T1000 (cell line): ENCODE measurements at regions not wholly inside any gene's neighbourhood (a gene's known extent, or its start where the extent isn't known, plus 50 kb on each side); places are given as distances from the start of the nearest gene placed in this dataset.
A peak's percentile ranks its signal among the peaks of the same experiment; 100 is the strongest.

Experiments used
- DNase-seq: peaks from one replicate; lab custom pipeline; 2025; ENCODE audit warnings: mixed read lengths; lab: John Stamatoyannopoulos, UW

DNA sequence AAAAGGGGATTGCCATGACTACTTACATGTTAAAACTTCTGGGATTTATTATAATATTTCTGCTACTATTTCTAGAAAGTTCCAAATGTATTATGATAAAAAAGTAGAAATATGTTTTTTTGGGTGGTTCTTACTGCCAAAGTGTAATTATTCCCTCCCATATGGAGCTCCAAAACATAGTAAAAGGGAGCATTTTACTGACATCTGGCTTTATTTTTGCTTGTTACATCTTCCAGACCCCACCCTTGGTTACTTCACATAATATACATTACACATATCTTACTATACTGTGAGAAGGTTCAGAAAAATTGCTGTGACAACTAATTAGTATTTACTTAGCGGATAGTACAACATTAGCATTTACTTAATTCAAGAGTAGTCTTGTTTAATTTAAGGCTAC, 205.1 kb upstream of the TLL1 start:
- no peak for DNase-seq

GRCh38 chr4:165668694-165669093, 204.3 kb upstream of the TLL1 start:
- DNase-seq = no peak

DNA sequence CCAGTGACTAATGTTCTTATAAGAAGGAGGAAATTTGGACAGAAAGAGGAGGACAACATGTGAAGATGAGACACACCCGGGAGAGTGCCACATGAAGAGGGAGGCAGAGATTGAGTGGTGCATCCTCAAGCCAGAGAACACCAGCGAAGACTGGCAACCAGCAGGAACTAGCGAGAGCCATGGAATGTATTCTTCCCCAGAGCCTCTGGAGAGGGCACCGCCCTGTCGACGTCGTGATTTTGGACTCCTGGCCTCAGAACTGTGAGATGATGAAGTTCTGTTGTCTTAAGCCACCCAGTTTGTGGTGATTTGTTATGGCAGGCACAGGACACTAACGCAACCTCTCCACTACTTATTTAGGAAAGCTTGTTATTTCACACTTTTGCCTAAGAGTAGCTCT, 196.0 kb upstream of the TLL1 start:
- no peak for DNase-seq

DNA sequence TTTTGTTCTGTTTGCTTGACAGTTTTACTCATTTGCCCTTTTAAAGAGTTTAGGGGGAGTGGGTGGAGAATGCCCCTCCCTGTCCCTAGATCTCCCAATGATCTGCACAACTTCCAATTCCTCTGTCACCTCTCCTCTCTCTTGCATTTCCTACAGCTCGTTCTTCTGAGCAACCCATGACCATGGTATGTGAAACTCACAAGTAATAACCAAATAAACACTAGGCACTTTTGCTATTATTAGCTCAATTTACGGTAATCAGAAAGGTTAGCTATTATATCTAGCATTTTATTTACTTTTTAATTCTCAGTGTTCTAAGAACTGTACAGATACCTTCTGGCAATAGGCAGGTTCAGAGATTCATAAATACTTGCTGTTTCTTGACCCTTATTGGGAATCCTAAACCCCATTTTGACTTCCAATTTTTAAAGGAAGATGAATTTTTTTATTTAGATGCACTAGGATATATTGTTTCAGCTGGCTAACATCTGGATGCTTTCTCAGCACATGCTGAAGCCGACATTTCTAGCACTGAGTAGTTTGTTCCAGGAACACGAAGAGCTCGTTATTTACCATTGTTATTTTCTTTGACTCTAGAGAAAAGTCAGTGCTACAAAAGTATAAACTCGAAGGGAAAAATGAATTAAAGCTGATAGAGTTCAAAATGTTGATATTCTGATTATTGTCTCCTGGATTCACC, 194.7 kb upstream of the TLL1 start:
- no peak for DNase-seq

- no peak for DNase-seq
These were observed 194.1 kb upstream of the TLL1 start for GRCh38 chr4:165678936-165679325.

GRCh38 chr4:165680821-165681220, 192.2 kb upstream of the TLL1 start:
- DNase-seq = no peak

DNA sequence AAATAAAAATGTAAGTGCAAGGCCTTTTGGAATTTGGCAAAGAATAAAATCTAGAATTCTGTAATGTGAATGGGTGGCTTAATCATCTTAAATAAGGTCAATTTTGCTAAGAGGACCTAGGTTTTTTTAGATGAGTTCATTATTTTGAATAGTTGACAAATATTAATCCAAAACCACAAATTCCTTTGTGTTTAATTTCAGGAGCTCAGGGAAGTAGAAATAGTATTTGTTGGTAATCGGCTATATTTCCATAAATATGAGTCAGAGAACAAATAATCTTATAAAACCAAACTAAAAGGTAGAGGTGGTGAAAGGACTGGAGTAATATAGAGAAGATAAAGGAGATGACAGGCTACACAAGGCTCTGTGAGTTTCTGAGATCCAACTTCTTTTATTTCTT, 190.4 kb upstream of the TLL1 start:
- DNase-seq = no peak

DNA sequence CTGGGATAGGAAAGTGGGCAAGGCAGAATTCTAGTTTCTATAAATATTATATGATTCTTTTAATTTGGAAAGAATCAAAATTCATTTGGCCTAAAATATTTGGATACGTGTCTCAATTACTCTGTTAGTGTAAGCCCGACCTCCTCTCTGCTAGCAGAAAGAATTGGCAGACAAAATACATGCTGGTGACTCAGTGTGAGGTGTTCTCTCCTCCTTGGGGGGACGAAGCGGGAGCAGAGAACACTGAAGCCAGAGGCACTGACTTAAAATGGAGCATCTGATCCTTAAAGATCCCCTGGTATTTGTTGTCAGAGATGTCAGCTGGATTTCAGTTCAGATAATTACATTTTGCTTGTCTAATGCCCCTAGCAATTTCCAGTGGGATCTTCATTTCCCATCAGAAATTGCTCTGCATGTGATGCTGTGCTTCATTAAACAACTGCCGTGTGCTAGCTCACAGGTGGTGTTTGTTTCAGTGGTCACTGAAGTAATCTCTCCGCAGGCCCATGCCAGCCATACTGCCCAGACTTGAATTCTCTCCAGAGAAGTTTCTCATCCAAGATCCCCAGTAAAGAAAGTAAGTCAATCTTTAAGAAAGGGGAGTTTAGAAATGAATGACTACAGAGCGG, 188.7 kb upstream of the TLL1 start:
- DNase-seq = peak; percentile 11

- DNase-seq = no peak
These were observed 186.3 kb upstream of the TLL1 start for GRCh38 chr4:165686756-165687155.

DNA sequence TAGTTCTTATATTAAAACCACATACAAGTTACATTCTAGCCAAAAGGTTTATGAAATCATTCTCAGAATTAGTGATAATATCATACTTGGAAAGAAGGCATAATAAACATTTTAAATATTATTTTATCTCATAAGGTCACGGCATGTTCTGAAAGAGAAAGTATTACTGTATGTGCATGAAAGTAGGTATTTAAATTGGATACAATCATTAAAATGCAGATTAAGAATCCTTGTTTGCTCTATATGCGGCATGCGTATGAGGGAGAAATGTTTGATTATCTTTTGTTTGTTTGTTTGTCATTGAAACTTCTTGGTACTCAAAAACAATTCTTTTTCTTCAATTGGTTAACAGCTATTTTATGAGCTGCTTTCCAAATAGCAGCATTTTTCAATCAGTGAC, 183.9 kb upstream of the TLL1 start:
- DNase-seq = no peak

DNA sequence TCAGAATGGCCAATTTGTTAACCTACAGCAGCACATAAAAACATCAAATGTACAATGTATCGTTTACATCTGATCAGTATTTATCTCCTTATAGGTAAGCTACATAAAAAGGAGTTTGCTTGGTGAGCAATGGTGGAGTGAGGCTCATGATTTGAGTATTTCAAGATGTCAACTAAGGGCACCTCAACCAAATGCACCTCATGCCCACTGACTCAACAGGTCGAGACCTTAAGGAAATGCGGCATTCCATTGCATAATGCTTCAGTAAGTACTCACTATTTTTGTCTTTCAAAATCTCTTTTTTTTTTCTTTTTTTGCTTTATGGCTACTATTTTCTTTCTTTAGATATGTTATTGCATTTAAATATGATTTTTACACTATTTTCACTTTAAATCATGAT, 181.0 kb upstream of the TLL1 start:
- DNase-seq = no peak

GRCh38 chr4:165698272-165698671, 174.8 kb upstream of the TLL1 start:
- no peak for DNase-seq

- no peak for DNase-seq
These were observed 174.0 kb upstream of the TLL1 start for GRCh38 chr4:165699055-165699454.

DNA sequence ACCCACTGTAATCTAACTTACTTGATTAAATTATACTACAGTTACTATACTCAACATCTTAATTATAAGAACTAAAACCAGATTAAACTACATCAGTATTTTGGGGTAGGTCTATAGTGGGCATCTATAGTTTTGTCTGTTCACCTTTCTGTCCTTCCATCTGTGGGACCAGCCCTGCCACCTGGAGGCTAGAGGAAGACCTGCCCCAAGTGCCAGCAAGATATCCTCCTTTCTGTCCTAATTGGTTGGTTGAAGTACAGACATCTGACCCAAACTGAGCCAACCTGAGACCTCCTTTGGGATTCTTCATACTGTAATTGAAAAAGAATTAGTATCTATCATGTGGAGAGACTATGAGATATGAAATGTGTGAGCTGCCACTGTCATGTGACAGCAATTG, 172.2 kb upstream of the TLL1 start:
- DNase-seq = no peak

- DNase-seq = no peak
These were observed 165.9 kb upstream of the TLL1 start for GRCh38 chr4:165707128-165707527.

DNA sequence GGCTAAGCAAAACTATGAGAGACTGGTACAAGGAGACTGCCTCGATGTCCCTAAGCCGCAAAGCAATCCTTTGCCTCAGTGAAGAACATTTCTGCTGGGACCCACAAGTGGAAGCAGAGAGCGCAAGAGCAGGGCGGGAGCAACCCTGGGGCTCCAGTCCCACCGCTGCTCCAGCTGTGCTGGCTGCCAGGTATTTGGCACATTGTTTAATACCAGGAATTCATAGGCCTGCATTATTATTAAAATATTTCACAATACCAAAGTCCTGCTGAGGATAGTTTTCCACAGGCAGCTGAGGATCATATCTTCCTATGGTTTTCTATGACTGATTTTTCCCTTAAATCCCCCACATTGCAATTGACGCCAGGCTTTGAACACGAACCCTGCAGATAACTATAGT, 163.5 kb upstream of the TLL1 start:
- DNase-seq = no peak

DNA sequence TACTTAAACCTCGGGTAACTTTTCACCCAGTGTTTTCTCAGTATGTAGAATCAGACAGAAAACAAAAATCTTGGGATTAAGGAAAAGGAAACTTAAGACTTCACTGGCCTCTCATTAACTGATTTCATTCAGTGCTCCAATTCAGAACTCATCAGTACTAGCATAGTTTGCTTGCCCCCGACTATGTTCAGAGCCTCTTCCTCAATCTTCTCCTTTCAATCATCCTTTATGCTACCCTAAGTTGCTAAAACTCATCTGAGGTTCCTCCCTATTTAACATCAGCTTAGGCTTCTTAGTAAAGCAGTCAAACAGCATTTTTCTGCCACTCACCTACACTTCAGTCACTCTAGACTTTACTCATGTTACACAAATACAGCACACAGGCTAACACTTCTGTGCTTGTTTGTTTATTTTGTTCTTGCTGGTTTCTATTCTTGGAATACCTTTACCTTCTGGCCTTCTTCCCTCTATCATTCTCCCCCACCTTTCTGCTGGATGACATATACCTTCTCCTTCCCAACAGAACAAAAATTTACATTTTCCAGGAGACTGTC, 163.0 kb upstream of the TLL1 start:
- DNase-seq = no peak

DNA sequence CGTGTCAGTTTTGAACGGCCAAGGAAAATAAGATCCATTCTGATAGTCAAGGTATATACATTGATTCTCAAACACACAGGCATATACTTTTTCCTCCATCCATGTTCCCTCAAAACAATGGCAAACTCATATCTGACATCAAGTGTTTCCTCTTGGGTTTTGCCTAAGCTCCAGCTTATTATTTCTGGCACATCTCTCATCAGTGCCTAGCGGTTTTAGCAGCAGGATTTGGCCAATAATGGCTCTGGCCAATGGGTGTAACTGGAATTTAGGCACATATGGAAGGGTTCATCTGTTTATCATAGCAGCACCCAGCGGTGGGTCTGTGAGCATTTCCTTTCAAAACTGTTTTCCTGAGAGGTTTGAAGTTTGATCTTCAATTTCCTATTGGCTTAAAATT, 161.6 kb upstream of the TLL1 start:
- DNase-seq = no peak

DNA sequence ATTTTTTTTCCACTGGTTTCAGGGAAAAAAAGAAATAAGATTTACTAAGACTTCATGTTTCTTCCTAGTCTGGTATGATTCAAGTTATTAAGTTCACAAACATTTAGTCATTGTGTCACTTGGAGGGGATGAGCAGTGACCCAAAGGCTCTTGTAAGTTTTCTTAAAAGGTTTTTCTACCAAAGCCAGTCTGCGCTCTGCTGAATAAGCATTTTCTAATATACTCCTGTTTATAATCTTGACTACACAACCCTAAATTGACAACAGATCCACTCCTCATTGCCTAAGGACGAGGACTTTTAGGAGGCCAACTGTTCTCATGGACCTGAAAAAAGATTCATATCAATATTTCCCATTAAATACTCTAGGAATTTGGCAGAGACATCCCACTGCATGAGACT, 161.1 kb upstream of the TLL1 start:
- DNase-seq = no peak

DNA sequence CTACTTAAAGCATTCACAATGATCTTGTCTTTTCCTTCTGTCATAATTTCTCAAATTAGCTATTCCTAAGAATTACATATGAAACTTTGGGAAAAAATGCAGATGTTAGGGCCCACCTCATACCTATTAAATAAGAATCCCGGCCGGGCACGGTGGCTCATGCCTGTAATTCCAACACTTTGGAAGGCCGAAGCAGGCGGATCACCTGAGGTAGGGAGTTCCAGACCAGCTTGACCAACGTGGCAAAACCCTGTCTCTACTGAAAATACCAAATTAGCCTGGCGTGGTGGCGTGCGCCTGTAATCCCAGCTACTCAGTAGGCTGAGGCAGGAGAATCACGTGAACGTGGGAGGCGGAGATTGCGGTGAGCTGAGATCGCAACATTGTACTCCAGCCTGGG, 158.4 kb upstream of the TLL1 start:
- DNase-seq = no peak

DNA sequence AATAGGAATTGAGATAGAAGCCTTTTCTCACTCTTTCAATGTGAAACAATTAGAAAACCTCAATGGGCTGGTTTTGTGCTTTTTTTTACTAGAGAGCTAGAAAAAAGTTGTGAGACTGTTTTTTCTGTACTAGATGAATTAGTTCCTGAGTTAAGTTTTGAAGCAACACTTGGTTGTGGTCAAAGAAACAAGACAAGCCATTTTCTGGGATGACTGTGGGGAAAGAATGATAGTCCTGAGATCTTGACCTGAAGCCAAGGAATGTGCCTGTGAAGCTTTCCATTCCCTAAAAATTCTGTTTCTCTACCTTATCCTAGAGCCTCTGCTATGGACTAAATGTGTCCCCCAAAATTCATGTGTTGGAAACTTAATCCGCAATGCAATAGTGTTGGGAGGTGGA, 157.8 kb upstream of the TLL1 start:
- no peak for DNase-seq

DNA sequence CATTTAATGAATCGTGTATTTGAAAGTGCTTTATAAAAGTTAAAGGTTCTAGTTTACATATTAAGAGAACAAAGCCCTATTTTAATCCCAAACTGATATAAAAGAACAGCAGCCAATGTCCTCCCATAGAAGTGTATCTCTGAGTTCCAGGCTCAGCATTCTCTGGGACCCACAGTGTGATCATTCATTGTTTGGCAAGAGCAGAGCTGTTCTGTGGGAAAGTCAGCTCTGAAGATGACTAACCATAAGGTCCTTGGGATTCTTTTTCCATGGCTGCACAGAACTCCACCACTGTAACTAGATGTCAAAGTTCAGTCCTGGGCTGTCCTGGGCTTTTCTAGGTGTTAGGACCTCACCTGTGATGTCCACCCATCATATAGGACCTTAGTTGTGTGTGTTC, 157.0 kb upstream of the TLL1 start:
- no peak for DNase-seq

GRCh38 chr4:165716472-165716871, 156.6 kb upstream of the TLL1 start:
- no peak for DNase-seq

DNA sequence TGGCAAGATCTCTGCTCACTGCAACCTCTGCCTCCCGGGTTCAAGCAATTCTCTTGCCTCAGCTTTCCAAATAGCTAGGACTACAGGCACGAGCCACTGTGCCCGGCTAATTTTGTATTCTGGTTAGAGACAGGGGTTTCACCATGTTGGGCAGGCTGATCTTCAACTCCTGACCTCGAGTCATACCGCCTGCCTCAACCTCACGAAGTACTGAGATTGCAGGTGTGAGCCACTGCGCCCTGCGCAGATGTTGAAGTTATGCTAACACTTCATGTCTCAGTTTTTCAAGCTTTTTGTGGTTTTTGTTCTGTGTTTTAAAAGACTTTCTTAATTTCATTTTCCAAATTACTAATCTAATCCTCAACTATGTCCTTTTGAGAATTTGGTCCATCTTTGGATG, 154.4 kb upstream of the TLL1 start:
- DNase-seq = no peak
